Right atrium auricular region (tissue), 2 donors: ENCODE measurements at regions not wholly inside any gene's neighbourhood (a gene's known extent, or its start where the extent isn't known, plus 50 kb on each side); places are given as distances from the start of the nearest gene placed in this dataset.

Source experiments
- DNase-seq: peaks from one replicate; pipeline ENCODE4 v3.0.0-alpha.2; 2019; ENCODE audit warnings: low spot score
- H3K27ac ChIP-seq, 2 donors: fragments of 200-600 bp; sonication (generic); 1 replicate in 1 of 2; 2 replicates in 1 of 2; pipeline ENCODE4 v1.5.1; 2016 to 2019
- H3K27me3 ChIP-seq, 2 donors: fragments of 200-600 bp; sonication (generic); one replicate each; pipeline versions ENCODE4 v1.5.1 to v1.6.0; 2017 to 2019
- H3K36me3 ChIP-seq: fragments of 200-600 bp; sonication (generic); one replicate; pipeline ENCODE4 v1.5.1; 2016
- H3K4me1 ChIP-seq, 2 donors: fragments of 200-600 bp; sonication (generic); one replicate each; pipeline versions ENCODE4 v1.5.1 to v1.6.0; 2017 to 2019
- H3K4me3 ChIP-seq, 2 donors: fragments of 200-600 bp; sonication (generic); 1 replicate in 1 of 2; 2 replicates in 1 of 2; pipeline ENCODE4 v1.5.1; 2017 to 2019; ENCODE audit warnings: mild to moderate bottlenecking in 1 of 2, moderate library complexity in 1 of 2
- H3K9me3 ChIP-seq, 2 donors: fragments of 200-600 bp; sonication (generic); one replicate each; pipeline ENCODE4 v1.5.1; 2019
- CTCF ChIP-seq, 2 donors: fragments of 200-600 bp; sonication (generic); IDR thresholded peaks; one replicate each; pipeline ENCODE4 v1.5.1; 2019; ENCODE audit warnings: antibody characterized with exemption in 2 of 2

GRCh38 chr19:28871099-28871725 lies 341.7 kb downstream of the UQCRFS1 start:
- no peaks in the 10 kb centered on the region for H3K36me3 ChIP-seq
- no peak overlapping the region for H3K4me3 ChIP-seq
- peaks cover 0 to 3% of the 10 kb centered on the region in 2 donors for H3K4me1 ChIP-seq
- TF ChIP-seq CTCF (IDR thresholded peaks at IDR 0.05), result no peak
- H3K9me3 ChIP-seq, result no peaks in the 10 kb centered on the region
- no peak overlapping the region for H3K27ac ChIP-seq
- no peak for DNase-seq
- H3K27me3 ChIP-seq, result no peaks in the 10 kb centered on the region

- no peak overlapping the region for H3K27ac ChIP-seq
- H3K9me3 ChIP-seq, result no peaks in the 10 kb centered on the region
- no peak for TF ChIP-seq CTCF (IDR thresholded peaks at IDR 0.05)
- DNase-seq, result no peak
- H3K4me1 ChIP-seq, result peaks cover 0 to 12% of the 10 kb centered on the region in 2 donors
- no peaks in the 10 kb centered on the region for H3K36me3 ChIP-seq
- no peak overlapping the region for H3K4me3 ChIP-seq
- no peaks in the 10 kb centered on the region for H3K27me3 ChIP-seq
These were observed 343.5 kb downstream of the UQCRFS1 start for GRCh38 chr19:28869459-28869858.

GRCh38 chr19:28868836-28869235 lies 344.1 kb downstream of the UQCRFS1 start:
- peaks cover 0 to 15% of the 10 kb centered on the region in 2 donors for H3K4me1 ChIP-seq
- no peaks in the 10 kb centered on the region for H3K36me3 ChIP-seq
- H3K27ac ChIP-seq, result no peak overlapping the region
- TF ChIP-seq CTCF (IDR thresholded peaks at IDR 0.05), result no peak
- H3K9me3 ChIP-seq, result no peaks in the 10 kb centered on the region
- DNase-seq, result no peak
- no peak overlapping the region for H3K4me3 ChIP-seq
- H3K27me3 ChIP-seq, result no peaks in the 10 kb centered on the region

- Histone ChIP-seq H3K9me3 (no peaks in the 10 kb centered on the region), H3K4me3 (no peak overlapping the region), H3K4me1 (peaks cover 0 to 16% of the 10 kb centered on the region in 2 donors), H3K27ac (no peak overlapping the region), H3K27me3 (no peaks in the 10 kb centered on the region), H3K36me3 (no peaks in the 10 kb centered on the region)
- no peak for DNase-seq
- no peak for TF ChIP-seq CTCF (IDR thresholded peaks at IDR 0.05)
These were observed 345.0 kb downstream of the UQCRFS1 start for GRCh38 chr19:28867978-28868377.

- H3K4me3 ChIP-seq, result no peak overlapping the region
- H3K9me3 ChIP-seq, result no peaks in the 10 kb centered on the region
- H3K27ac ChIP-seq, result peak overlapping the region; percentile 21 to 53
- DNase-seq, result no peak
- no peaks in the 10 kb centered on the region for H3K27me3 ChIP-seq
- peaks cover 0 to 15% of the 10 kb centered on the region in 2 donors for H3K4me1 ChIP-seq
- TF ChIP-seq CTCF (IDR thresholded peaks at IDR 0.05), result no peak
- no peaks in the 10 kb centered on the region for H3K36me3 ChIP-seq
These were observed 348.3 kb downstream of the UQCRFS1 start for GRCh38 chr19:28864577-28865042.

- Histone ChIP-seq H3K27ac (peak overlapping the region; percentile 21 to 53), H3K4me1 (peaks cover 0 to 15% of the 10 kb centered on the region in 2 donors), H3K9me3 (no peaks in the 10 kb centered on the region), H3K27me3 (no peaks in the 10 kb centered on the region), H3K36me3 (no peaks in the 10 kb centered on the region), H3K4me3 (no peak overlapping the region)
- no peak for DNase-seq
- no peak for TF ChIP-seq CTCF (IDR thresholded peaks at IDR 0.05)
These were observed 348.9 kb downstream of the UQCRFS1 start for GRCh38 chr19:28864024-28864503.
